ENCODE measurements at regions not wholly inside any gene's neighbourhood (a gene's known extent, or its start where the extent isn't known, plus 50 kb on each side); places are given as distances from the start of the nearest gene placed in this dataset.

DNA sequence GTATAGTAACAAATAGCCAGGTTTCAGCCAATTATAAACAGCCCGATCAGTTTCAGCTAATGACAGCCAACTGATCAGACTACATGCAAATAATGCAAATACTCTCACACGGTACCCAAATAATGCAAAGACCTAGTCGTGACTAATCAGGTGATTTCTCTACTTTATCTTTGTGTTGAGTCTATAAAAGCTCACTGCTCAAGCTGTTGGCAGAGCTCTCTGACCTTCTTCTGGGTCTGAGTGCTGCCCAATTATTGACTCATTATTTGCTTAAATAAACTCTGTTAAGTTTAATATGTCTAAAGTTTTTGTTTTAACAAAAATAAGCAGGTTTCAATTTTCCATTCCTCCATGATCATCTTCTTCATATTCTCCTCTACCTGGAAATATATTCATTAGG, 1971.7 kb downstream of the SUCLG1 start:
- TF ChIP-seq, protein P1, sequence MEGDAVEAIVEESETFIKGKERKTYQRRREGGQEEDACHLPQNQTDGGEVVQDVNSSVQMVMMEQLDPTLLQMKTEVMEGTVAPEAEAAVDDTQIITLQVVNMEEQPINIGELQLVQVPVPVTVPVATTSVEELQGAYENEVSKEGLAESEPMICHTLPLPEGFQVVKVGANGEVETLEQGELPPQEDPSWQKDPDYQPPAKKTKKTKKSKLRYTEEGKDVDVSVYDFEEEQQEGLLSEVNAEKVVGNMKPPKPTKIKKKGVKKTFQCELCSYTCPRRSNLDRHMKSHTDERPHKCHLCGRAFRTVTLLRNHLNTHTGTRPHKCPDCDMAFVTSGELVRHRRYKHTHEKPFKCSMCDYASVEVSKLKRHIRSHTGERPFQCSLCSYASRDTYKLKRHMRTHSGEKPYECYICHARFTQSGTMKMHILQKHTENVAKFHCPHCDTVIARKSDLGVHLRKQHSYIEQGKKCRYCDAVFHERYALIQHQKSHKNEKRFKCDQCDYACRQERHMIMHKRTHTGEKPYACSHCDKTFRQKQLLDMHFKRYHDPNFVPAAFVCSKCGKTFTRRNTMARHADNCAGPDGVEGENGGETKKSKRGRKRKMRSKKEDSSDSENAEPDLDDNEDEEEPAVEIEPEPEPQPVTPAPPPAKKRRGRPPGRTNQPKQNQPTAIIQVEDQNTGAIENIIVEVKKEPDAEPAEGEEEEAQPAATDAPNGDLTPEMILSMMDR (optimal IDR thresholded peaks at IDR 0.05 in 1 of 3, IDR thresholded peaks at IDR 0.05 in 1 of 3, conservative IDR thresholded peaks at IDR 0.05 in 1 of 3; ENCODE audit: extremely low read depth in 1 of 3, insufficient read depth in 2 of 3, low read length in 3 of 3): no peak
- TF ChIP-seq EZH2 (IDR thresholded peaks at IDR 0.05; ENCODE audit: low read length): no peak
